NCI-H82 treated with DMSO at 0.1 percent for 48 hours (cell line): ENCODE measurements at regions not wholly inside any gene's neighbourhood (a gene's known extent, or its start where the extent isn't known, plus 50 kb on each side); places are given as distances from the start of the nearest gene placed in this dataset.

Experiments
- DNase-seq: peaks from one replicate; lab custom pipeline; 2025; ENCODE audit not compliant: unreplicated experiment; lab: John Stamatoyannopoulos, UW

- no peak for DNase-seq
These were observed 211.6 kb upstream of the MARCKS start for GRCh38 chr6:113645576-113645970.

GRCh38 chr6:113645986-113646385 is 211.2 kb upstream of the MARCKS start:
- no peak for DNase-seq

GRCh38 chr6:113646701-113647100 is 210.4 kb upstream of the MARCKS start:
- no peak for DNase-seq

- DNase-seq = peak; percentile 1
These were observed 209.8 kb upstream of the MARCKS start for GRCh38 chr6:113647143-113647889.

GRCh38 chr6:113648698-113649097 is 208.4 kb upstream of the MARCKS start:
- DNase-seq = no peak

GRCh38 chr6:113649276-113649675 is 207.9 kb upstream of the MARCKS start:
- DNase-seq = no peak

GRCh38 chr6:113649880-113650609 is 207.1 kb upstream of the MARCKS start:
- no peak for DNase-seq

GRCh38 chr6:113650610-113650979 is 206.6 kb upstream of the MARCKS start:
- DNase-seq = no peak

GRCh38 chr6:113651120-113651519 is 206.0 kb upstream of the MARCKS start:
- DNase-seq = no peak

GRCh38 chr6:113651920-113652319 is 205.2 kb upstream of the MARCKS start:
- DNase-seq = no peak

GRCh38 chr6:113653275-113653674 is 203.9 kb upstream of the MARCKS start:
- no peak for DNase-seq

- DNase-seq = no peak
These were observed 202.7 kb upstream of the MARCKS start for GRCh38 chr6:113654396-113654795.

GRCh38 chr6:113655761-113656160 is 201.4 kb upstream of the MARCKS start:
- DNase-seq = no peak

GRCh38 chr6:113659762-113660404 is 197.3 kb upstream of the MARCKS start:
- no peak for DNase-seq

- DNase-seq = no peak
These were observed 196.3 kb upstream of the MARCKS start for GRCh38 chr6:113660819-113661218.

- DNase-seq = no peak
These were observed 195.0 kb upstream of the MARCKS start for GRCh38 chr6:113662093-113662665.

- no peak for DNase-seq
These were observed 194.3 kb upstream of the MARCKS start for GRCh38 chr6:113662688-113663333.

- no peak for DNase-seq
These were observed 192.2 kb upstream of the MARCKS start for GRCh38 chr6:113664909-113665308.

GRCh38 chr6:113668641-113669408 is 188.3 kb upstream of the MARCKS start:
- DNase-seq = no peak

- DNase-seq = no peak
These were observed 187.5 kb upstream of the MARCKS start for GRCh38 chr6:113669606-113670005.

GRCh38 chr6:113671421-113671820 is 185.7 kb upstream of the MARCKS start:
- no peak for DNase-seq
